ENCODE measurements at regions not wholly inside any gene's neighbourhood (a gene's known extent, or its start where the extent isn't known, plus 50 kb on each side); places are given as distances from the start of the nearest gene placed in this dataset.

GRCh38 chr17:70338946-70339354 is 169.6 kb downstream of the KCNJ2 start:
- TF ChIP-seq CTCF (conservative IDR thresholded peaks at IDR 0.05) (no peak), EZH2 (IDR thresholded peaks at IDR 0.05; ENCODE audit: low read depth) (no peak)

All from PC-9 (cell line).